ENCODE measurements at regions not wholly inside any gene's neighbourhood (a gene's known extent, or its start where the extent isn't known, plus 50 kb on each side); places are given as distances from the start of the nearest gene placed in this dataset.

DNA sequence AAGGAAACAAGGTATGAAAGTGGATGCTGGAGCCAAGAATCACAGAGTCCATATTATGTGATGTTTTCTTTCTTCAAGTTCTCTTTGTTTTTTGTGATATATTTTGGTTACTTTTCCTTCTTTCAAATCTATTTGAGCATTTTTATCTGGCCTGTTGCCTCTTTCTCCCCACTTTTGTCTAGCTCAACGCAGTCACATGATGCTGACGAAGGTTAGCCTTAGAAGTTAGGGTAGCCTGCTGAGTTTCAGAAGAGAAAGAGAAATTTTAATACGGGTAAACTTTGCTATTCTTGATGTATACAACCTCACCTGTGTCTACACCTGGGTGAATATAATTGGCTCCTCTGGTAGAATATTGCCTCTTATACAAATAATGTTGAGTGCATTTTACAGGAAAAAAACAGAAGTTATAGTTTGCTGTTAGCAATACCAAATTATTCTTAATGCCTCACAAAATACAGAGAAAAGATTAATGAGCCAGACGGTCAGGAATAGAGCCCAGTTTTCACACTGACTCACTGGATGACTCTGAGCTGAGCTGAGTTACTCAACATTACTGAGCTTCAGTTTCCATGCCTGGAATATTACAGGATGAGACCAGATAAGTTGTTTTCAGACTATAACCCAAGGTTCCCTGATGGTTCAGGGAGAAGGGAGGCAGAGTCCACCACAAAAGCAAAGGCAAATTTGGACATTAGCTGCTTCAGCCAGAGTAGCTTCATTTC lies 161.6 kb upstream of the BDNF start:
- no peak overlapping the region for H3K27ac ChIP-seq
- TF ChIP-seq, protein P1, sequence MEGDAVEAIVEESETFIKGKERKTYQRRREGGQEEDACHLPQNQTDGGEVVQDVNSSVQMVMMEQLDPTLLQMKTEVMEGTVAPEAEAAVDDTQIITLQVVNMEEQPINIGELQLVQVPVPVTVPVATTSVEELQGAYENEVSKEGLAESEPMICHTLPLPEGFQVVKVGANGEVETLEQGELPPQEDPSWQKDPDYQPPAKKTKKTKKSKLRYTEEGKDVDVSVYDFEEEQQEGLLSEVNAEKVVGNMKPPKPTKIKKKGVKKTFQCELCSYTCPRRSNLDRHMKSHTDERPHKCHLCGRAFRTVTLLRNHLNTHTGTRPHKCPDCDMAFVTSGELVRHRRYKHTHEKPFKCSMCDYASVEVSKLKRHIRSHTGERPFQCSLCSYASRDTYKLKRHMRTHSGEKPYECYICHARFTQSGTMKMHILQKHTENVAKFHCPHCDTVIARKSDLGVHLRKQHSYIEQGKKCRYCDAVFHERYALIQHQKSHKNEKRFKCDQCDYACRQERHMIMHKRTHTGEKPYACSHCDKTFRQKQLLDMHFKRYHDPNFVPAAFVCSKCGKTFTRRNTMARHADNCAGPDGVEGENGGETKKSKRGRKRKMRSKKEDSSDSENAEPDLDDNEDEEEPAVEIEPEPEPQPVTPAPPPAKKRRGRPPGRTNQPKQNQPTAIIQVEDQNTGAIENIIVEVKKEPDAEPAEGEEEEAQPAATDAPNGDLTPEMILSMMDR (IDR thresholded peaks at IDR 0.05), result no peak
- TF ChIP-seq ZFX (IDR thresholded peaks at IDR 0.05; ENCODE audit: borderline replicate concordance), result no peak

DNA sequence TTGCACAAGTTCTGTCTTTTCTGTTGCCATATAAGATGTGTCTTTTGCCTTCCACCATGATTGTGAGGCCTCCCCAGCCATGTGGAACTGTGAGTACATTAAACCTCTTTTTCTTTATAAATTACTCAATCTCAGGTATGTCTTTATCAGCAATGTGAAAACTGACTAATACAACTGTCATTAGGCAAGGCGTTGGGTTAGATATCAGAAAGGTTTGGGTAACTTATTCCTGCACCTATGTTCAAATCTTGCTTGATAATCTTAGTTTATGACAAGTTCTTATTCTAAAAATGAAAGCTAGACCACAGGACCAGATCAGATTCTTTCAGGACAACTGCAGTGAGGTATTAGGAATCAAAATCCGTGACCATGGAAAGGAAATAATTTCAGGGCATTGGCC lies 160.6 kb upstream of the BDNF start:
- no peak for TF ChIP-seq ZFX (IDR thresholded peaks at IDR 0.05; ENCODE audit: borderline replicate concordance)
- TF ChIP-seq, protein P1 (IDR thresholded peaks at IDR 0.05), result no peak

DNA sequence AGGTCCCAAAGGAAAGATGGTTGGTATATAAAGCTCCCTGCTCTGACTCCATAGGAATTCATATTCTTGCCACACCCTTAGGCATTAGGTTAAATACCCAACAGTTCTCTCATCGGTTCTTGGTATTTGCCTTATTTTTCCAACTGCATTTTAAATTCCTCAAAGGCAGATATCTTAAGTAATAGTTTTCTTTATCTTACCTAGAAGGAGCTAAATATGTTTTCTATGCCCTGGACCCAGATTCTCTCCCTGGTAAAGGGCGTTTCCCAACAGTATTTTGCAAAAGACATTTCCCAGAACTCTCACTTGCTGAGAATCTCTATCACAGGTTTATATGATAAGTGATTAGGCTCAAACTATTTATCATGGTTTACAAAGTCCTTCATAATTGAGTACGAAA lies 158.6 kb upstream of the BDNF start:
- TF ChIP-seq ZFX (IDR thresholded peaks at IDR 0.05; ENCODE audit: borderline replicate concordance), result no peak
- TF ChIP-seq, protein P1 (IDR thresholded peaks at IDR 0.05), result no peak
- H3K27ac ChIP-seq, result no peak overlapping the region

More for the DNA sequence above, 160.6 kb upstream of the BDNF start:
- no peak overlapping the region for H3K27ac ChIP-seq

DNA sequence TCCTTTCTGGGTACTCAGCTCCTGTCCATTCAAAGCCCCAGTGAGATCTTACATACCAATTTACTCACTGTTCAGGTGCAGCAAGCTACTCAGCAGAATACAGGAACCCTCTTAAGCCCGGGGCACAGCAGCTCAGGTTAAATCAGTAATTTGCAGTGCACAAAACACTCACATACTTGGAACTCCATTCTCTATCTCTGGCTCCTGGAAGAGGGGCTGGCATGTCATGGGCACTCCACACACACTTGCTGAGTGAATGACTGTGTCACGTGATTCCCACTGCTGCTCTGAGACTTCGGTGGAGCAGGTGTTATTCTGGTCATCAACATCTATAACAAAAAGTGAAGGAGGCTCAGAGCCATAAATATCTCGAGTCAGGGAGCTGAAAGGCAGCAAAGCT lies 157.3 kb upstream of the BDNF start:
- TF ChIP-seq, protein P1 (IDR thresholded peaks at IDR 0.05), result no peak
- no peak for TF ChIP-seq ZFX (IDR thresholded peaks at IDR 0.05; ENCODE audit: borderline replicate concordance)
- H3K27ac ChIP-seq, result no peak overlapping the region

DNA sequence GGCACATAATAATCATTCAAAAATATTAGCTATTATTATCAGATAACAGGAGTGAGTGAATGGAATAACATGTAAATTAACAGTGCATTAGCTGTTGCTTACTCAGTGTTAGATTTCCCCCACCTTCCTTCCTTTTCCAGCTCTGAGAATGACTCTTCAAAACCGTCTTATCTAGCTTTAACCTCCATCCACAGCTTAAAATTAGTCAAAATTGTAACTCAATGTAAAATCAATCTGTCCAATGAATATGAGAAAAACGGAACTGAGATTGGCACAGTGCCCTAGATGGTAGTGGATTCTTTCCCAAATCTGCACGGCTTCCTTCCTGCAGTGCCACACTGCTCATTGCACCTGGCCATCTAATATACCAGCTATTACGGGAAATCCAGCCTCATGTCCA lies 156.8 kb upstream of the BDNF start:
- TF ChIP-seq, protein P1 (IDR thresholded peaks at IDR 0.05), result no peak
- TF ChIP-seq ZFX (IDR thresholded peaks at IDR 0.05; ENCODE audit: borderline replicate concordance), result no peak
- no peak overlapping the region for H3K27ac ChIP-seq

DNA sequence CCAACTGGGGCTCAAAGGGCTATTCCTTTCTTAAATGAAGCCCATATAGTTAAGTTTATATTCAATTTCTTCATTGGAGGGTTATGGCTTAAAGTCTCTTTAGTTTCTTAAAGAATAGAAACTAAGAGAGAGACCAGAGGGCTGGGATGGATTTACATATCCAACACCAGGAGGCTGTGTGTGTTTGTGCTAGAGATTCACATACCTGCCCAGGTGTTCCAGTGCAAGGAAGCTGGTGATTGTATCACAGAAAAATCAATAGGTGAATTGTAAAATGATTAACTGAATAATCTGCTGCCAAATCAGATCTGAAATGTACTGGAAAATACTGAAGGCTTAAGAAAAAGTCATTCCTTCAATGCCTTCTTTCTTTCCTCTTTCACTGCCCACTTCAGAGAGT lies 148.2 kb upstream of the BDNF start:
- no peak for TF ChIP-seq ZFX (IDR thresholded peaks at IDR 0.05; ENCODE audit: borderline replicate concordance)
- TF ChIP-seq, protein P1 (IDR thresholded peaks at IDR 0.05), result no peak
- H3K27ac ChIP-seq, result no peak overlapping the region

DNA sequence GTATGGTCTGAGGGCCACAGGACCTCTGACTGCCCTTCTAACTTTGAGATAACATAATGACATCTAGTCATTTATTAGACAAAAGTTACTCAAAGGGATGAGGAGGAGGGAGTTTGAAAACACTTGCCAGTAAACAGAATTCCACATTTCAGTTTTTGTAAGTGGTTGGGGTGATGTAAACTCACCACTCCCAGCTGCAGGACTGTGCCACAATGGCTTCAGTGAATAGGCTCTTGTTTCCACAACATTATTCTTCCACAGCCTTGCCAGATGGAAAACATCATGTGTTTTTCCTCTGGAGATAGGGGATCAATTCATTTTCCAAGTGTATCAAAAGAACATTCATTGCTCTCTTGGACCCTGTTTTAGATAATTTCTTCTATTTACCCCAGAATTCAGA lies 147.2 kb upstream of the BDNF start:
- no peak overlapping the region for H3K27ac ChIP-seq
- TF ChIP-seq ZFX (IDR thresholded peaks at IDR 0.05; ENCODE audit: borderline replicate concordance), result no peak
- TF ChIP-seq, protein P1 (IDR thresholded peaks at IDR 0.05), result no peak
